Ishikawa (cell line): ENCODE measurements at regions not wholly inside any gene's neighbourhood (a gene's known extent, or its start where the extent isn't known, plus 50 kb on each side); places are given as distances from the start of the nearest gene placed in this dataset.

Experiments used
- CEBPB ChIP-seq: IDR thresholded peaks from 2 replicates; pipeline ENCODE4 v1.6.1; 2012
- CREB1 ChIP-seq: IDR thresholded peaks from 2 replicates; pipeline ENCODE4 v1.6.1; 2012; ENCODE audit warnings: low read depth
- EGR1 ChIP-seq: IDR thresholded peaks from 2 replicates; pipeline ENCODE4 v1.6.1; 2012
- EP300 ChIP-seq: IDR thresholded peaks from 2 replicates; pipeline ENCODE4 v1.6.1; 2012; ENCODE audit warnings: borderline replicate concordance
- FOXM1 ChIP-seq: IDR thresholded peaks from 2 replicates; pipeline ENCODE4 v1.6.1; 2012; ENCODE audit warnings: low read depth, borderline replicate concordance
- NFIC ChIP-seq: IDR thresholded peaks from 2 replicates; pipeline ENCODE4 v1.6.1; 2012
- RAD21 ChIP-seq: IDR thresholded peaks from 2 replicates; pipeline ENCODE4 v1.6.1; 2012; ENCODE audit warnings: low read depth
- REST ChIP-seq: IDR thresholded peaks from 2 replicates; pipeline ENCODE4 v1.6.1; 2012; ENCODE audit warnings: low read depth, mild to moderate bottlenecking
- TAF1 ChIP-seq: IDR thresholded peaks from 2 replicates; pipeline ENCODE4 v1.6.1; 2012; ENCODE audit warnings: low read depth, mild to moderate bottlenecking
- TCF12 ChIP-seq: IDR thresholded peaks from 2 replicates; pipeline ENCODE4 v1.6.1; 2012; ENCODE audit warnings: low read depth
- TEAD4 ChIP-seq: IDR thresholded peaks from 2 replicates; pipeline ENCODE4 v1.6.1; 2012
- USF1 ChIP-seq: IDR thresholded peaks from 2 replicates; pipeline ENCODE4 v1.6.1; 2012
- YY1 ChIP-seq: IDR thresholded peaks from 2 replicates; pipeline ENCODE4 v1.6.1; 2012; ENCODE audit warnings: low read depth
- ZBTB7A ChIP-seq: IDR thresholded peaks from 2 replicates; pipeline ENCODE4 v1.6.1; 2012; ENCODE audit warnings: low read depth
- TF ChIP-seq, protein P1 (sequence below): IDR thresholded peaks from 2 replicates; pipeline ENCODE4 v1.6.1; 2012

- TF ChIP-seq YY1, result no peak
- no peak; the same call in 1 of the 2 replicates for TF ChIP-seq RAD21
- TF ChIP-seq CREB1, result no peak
- no peak for TF ChIP-seq TCF12
- no peak for TF ChIP-seq USF1
- no peak for TF ChIP-seq EP300
These were observed 310.9 kb downstream of the MFSD1 start for GRCh38 chr3:159112724-159113123.

- TF ChIP-seq YY1 (no peak), TEAD4 (no peak), NFIC (no peak)
These were observed 311.5 kb downstream of the MFSD1 start for GRCh38 chr3:159113221-159113875.

- TF ChIP-seq EP300, result no peak
- no peak for TF ChIP-seq ZBTB7A
- no peak for TF ChIP-seq USF1
- TF ChIP-seq TCF12, result no peak
- TF ChIP-seq EGR1, result no peak
- no peak for TF ChIP-seq TEAD4
- no peak for TF ChIP-seq YY1
- TF ChIP-seq, protein P1, sequence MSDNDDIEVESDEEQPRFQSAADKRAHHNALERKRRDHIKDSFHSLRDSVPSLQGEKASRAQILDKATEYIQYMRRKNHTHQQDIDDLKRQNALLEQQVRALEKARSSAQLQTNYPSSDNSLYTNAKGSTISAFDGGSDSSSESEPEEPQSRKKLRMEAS, result no peak
- no peak for TF ChIP-seq REST
- TF ChIP-seq CEBPB, result no peak
- no peak for TF ChIP-seq FOXM1
These were observed 312.7 kb downstream of the MFSD1 start for GRCh38 chr3:159114582-159114981.

DNA sequence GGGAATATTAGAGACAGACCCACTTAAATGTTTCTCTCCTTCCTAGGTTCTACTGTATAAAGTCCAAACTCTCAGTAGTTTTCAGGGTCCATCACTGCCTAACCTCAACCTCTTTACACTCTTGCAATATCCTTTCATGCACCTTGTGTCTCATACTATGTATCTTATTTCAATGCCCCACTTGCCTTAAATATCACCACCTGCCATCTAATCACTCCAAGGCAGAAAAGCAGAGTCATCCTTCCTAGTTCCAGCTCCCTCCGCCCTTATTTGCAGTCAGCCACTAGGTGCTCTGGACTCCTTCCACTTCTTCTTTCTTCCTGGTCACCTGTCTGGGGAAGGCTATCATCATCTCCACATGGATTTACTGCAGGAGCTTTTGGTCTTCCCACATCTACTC is 322.0 kb downstream of the MFSD1 start:
- TF ChIP-seq USF1, result no peak
- TF ChIP-seq CEBPB, result no peak
- TF ChIP-seq, protein P1, result no peak

GRCh38 chr3:159126261-159127020 is 324.6 kb downstream of the MFSD1 start:
- TF ChIP-seq CREB1 (no peak), TEAD4 (no peak), YY1 (no peak), USF1 (no peak)

GRCh38 chr3:159127021-159127392 is 325.2 kb downstream of the MFSD1 start:
- no peak for TF ChIP-seq ZBTB7A
- TF ChIP-seq, protein P1, result no peak
- no peak for TF ChIP-seq EGR1
- no peak for TF ChIP-seq USF1
- TF ChIP-seq EP300, result no peak
- TF ChIP-seq YY1, result no peak
- TF ChIP-seq REST, result no peak
- TF ChIP-seq TAF1, result no peak
- no peak for TF ChIP-seq TCF12
- no peak for TF ChIP-seq CREB1
- TF ChIP-seq TEAD4, result no peak
- TF ChIP-seq RAD21, result no peak
- TF ChIP-seq FOXM1, result no peak
- TF ChIP-seq CEBPB, result no peak
